Activated CD8-positive, alpha-beta T cell treated with anti-CD3 and anti-CD28 coated beads for 36 hours (primary cell): ENCODE measurements at regions not wholly inside any gene's neighbourhood (a gene's known extent, or its start where the extent isn't known, plus 50 kb on each side); places are given as distances from the start of the nearest gene placed in this dataset.

ENCODE experiments used
- ATAC-seq: fragments of 200-7000 bp; cut with Tn5 transposase; one replicate; pipeline ENCODE4 v1.10.0; 2021; ENCODE audit warnings: mild to moderate bottlenecking, moderate library complexity
- CTCF ChIA-PET: fragments of 350-600 bp; sonication (Branson Sonifier 250); formaldehyde crosslinking; loops from one replicate; lab custom pipeline; 2021; ENCODE audit warnings: antibody characterized with exemption; lab: Charles Lee
- POLR2A ChIA-PET: fragments of 350-600 bp; sonication (Branson Sonifier 250); formaldehyde crosslinking; loops from one replicate; lab custom pipeline; 2021; ENCODE audit warnings: antibody characterized with exemption; lab: Charles Lee
- DNase-seq: peaks from one replicate; pipeline ENCODE4 v3.0.0-alpha.2; 2020
- H3K27ac Mint-ChIP-seq: one replicate; pipeline ENCODE4 v1.8.0; 2021; ENCODE audit warnings: mild to moderate bottlenecking, mixed read lengths
- H3K27me3 Mint-ChIP-seq: one replicate; pipeline ENCODE4 v1.8.0; 2021; ENCODE audit warnings: mixed read lengths
- H3K36me3 Mint-ChIP-seq: one replicate; pipeline ENCODE4 v1.8.0; 2021; ENCODE audit warnings: low read depth, mixed read lengths
- H3K4me1 Mint-ChIP-seq: one replicate; pipeline ENCODE4 v1.8.0; 2021; ENCODE audit warnings: low read depth, mixed read lengths
- H3K4me3 Mint-ChIP-seq: one replicate; pipeline ENCODE4 v1.8.0; 2021; ENCODE audit warnings: mild to moderate bottlenecking, moderate library complexity, mixed read lengths
- H3K9me3 Mint-ChIP-seq: one replicate; pipeline ENCODE4 v1.8.0; 2021; ENCODE audit warnings: mixed read lengths
- CTCF ChIP-seq: fragments of 200-600 bp; IDR thresholded peaks from one replicate; pipeline ENCODE4 v1.8.0; 2022; ENCODE audit warnings: antibody characterized with exemption, mild to moderate bottlenecking
- intact Hi-C: fragments of 100-400 bp; cut with micrococcal nuclease; formaldehyde crosslinking; loops from one replicate; pipeline ENCODE4 v1.10.0; 2022

DNA sequence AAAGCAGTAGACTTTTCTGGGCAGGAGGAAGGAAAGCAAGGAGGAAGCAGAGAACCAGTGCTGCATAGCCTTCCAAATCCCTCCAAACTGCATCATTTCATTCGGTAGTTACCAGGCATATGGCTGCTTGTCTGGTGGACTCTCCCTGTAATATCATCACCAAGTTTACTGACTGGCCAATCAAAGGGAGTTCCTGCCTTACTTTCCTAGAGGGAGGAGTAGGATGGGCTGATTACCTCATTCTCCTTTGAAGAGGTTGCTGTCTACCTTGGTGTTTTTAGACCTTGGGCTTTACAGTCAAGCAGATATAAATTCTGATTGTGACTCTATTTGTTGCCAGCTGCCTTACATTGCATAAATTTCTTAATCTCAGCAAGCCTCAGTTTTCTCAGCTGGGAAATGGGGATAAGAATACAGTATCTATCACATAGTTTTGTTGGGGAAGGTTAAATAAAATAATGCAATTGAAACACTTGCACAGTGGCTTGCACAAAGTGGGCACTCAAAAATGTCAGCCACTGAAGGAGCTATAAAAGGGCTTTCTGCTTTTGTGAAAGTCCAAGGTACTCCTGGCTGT is 297.3 kb upstream of the PROX1 start:
- CTCF ChIA-PET: no interaction called here
- intact Hi-C loops: no loop called here
- H3K4me3 Mint-ChIP-seq: no peak overlapping the region
- POLR2A ChIA-PET: no interaction called here
- TF ChIP-seq CTCF: no peak
- no peak for DNase-seq
- H3K36me3 Mint-ChIP-seq: no peaks in the 10 kb centered on the region
- ATAC-seq: no peak
- no peaks in the 10 kb centered on the region for H3K4me1 Mint-ChIP-seq
- no peaks in the 10 kb centered on the region for H3K9me3 Mint-ChIP-seq
- no peak overlapping the region for H3K27ac Mint-ChIP-seq
- no peaks in the 10 kb centered on the region for H3K27me3 Mint-ChIP-seq

- Mint-ChIP-seq H3K36me3 (no peaks in the 10 kb centered on the region), H3K9me3 (no peaks in the 10 kb centered on the region), H3K4me3 (no peak overlapping the region), H3K4me1 (no peaks in the 10 kb centered on the region), H3K27ac (no peak overlapping the region), H3K27me3 (no peaks in the 10 kb centered on the region)
- DNase-seq: no peak
- ChIA-PET POLR2A (no interaction called here), CTCF (no interaction called here)
- ATAC-seq: no peak
- intact Hi-C loops: no loop called here
- TF ChIP-seq CTCF: no peak
Observed at GRCh38 chr1:213692321-213692720, 295.5 kb upstream of the PROX1 start.

GRCh38 chr1:213693864-213694263 is 293.9 kb upstream of the PROX1 start:
- CTCF ChIA-PET: no interaction called here
- TF ChIP-seq CTCF: no peak
- Mint-ChIP-seq H3K27me3 (no peaks in the 10 kb centered on the region), H3K27ac (no peak overlapping the region), H3K9me3 (no peaks in the 10 kb centered on the region), H3K4me1 (no peaks in the 10 kb centered on the region), H3K36me3 (no peaks in the 10 kb centered on the region), H3K4me3 (no peak overlapping the region)
- no peak for DNase-seq
- POLR2A ChIA-PET: no interaction called here
- no peak for ATAC-seq
- intact Hi-C loops: no loop called here

DNA sequence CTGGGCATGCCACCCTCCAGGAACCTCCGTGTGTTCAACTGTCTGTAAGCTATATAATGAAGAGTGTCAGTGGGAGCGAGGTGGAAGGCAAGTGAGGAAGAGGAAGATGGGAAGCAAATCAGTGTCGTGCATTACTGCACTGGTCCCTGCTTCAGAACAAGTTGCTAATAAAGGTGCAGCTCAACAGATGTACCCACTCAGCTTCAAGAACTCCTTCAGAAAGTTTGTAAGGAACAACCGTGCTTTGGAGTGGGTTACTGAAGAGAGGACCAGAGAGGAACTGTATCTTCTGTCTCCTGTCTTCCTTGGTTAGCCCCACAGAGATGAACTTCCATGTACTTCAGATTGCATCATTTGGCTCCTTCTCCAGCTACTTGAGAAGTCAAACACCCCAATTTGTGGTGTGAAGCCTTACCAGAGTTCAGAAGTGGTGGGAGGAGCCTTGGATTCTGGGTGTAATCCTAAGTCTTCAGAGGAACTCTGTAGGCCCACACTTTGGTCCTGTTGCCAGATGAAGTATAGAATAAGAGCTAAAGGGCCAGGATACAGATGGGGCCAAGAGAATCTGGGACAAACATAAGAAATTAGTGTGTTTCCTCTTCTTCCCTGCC is 290.5 kb upstream of the PROX1 start:
- CTCF ChIA-PET: interaction anchor here (0.6 kb wide), 1 partner anchor 1830 kb away, joined by 3 read pairs; no protein-coding TSS in a partner anchor
- Mint-ChIP-seq H3K4me3 (no peak overlapping the region), H3K27ac (no peak overlapping the region), H3K9me3 (peaks cover 1% of the 10 kb centered on the region), H3K4me1 (no peaks in the 10 kb centered on the region), H3K36me3 (no peaks in the 10 kb centered on the region), H3K27me3 (no peaks in the 10 kb centered on the region)
- intact Hi-C loops: no loop called here
- POLR2A ChIA-PET: no interaction called here
- ATAC-seq (no peak), DNase-seq (no peak)
- TF ChIP-seq CTCF: no peak

DNA sequence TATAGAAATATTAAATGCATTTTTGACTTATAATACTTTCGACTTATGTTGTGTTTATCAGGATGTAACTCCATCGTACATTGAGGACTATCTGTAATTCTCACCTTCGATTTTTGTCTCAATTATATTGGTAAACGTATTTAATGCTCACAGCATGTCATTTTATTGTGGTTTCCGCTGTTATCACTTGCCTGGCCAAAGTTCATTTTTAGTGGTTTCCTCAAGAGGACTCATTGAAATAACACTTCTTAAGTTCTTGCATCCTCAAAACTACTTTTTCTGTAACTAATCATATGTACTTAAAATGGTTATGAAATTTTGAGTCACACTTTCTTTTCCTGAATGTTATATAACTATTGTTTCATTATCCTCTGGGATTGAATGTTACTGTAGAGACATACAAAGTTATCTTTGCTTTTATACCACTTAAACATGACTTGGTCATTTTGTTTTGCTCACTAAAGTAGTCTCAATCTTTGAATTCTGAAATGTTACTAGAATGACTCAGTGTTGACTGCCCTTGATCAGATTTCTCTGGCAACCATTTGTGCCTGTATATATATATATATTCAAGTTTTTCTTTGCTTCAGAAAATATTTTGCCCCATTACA is 289.6 kb upstream of the PROX1 start:
- CTCF ChIA-PET: interaction anchor here (0.6 kb wide), 1 partner anchor 1830 kb away, joined by 3 read pairs; no protein-coding TSS in a partner anchor
- Mint-ChIP-seq H3K4me1 (no peaks in the 10 kb centered on the region), H3K4me3 (no peak overlapping the region), H3K36me3 (no peaks in the 10 kb centered on the region), H3K9me3 (peaks cover 5% of the 10 kb centered on the region), H3K27me3 (no peaks in the 10 kb centered on the region), H3K27ac (no peak overlapping the region)
- POLR2A ChIA-PET: no interaction called here
- intact Hi-C loops: no loop called here
- no peak for ATAC-seq
- no peak for DNase-seq
- TF ChIP-seq CTCF: no peak
